ENCODE measurements at regions not wholly inside any gene's neighbourhood (a gene's known extent, or its start where the extent isn't known, plus 50 kb on each side); places are given as distances from the start of the nearest gene placed in this dataset.

- no peak for DNase-seq (ENCODE audit: low read depth in 2 of 2)
Measured at GRCh38 chr9:18390393-18390792, 83.6 kb upstream of the ADAMTSL1 start.

- DNase-seq (ENCODE audit: low read depth in 2 of 2) = no peak
Measured at GRCh38 chr9:18393340-18394130, 80.4 kb upstream of the ADAMTSL1 start.

- no peak for DNase-seq (ENCODE audit: low read depth in 2 of 2)
Measured at GRCh38 chr9:18394847-18395351, 79.1 kb upstream of the ADAMTSL1 start.

GRCh38 chr9:18396102-18396728, 77.7 kb upstream of the ADAMTSL1 start:
- no peak for DNase-seq (ENCODE audit: low read depth in 2 of 2)

- no peak for DNase-seq (ENCODE audit: low read depth in 2 of 2)
Measured at GRCh38 chr9:18397076-18397475, 76.9 kb upstream of the ADAMTSL1 start.

- DNase-seq (ENCODE audit: low read depth in 2 of 2) = no peak
Measured at GRCh38 chr9:18398038-18398437, 75.9 kb upstream of the ADAMTSL1 start.

GRCh38 chr9:18404434-18405029, 69.4 kb upstream of the ADAMTSL1 start:
- DNase-seq (ENCODE audit: low read depth in 2 of 2) = no peak

GRCh38 chr9:18405240-18405639, 68.7 kb upstream of the ADAMTSL1 start:
- no peak for DNase-seq (ENCODE audit: low read depth in 2 of 2)

GRCh38 chr9:18410983-18411382, 63.0 kb upstream of the ADAMTSL1 start:
- DNase-seq (ENCODE audit: low read depth in 2 of 2) = no peak

- DNase-seq (ENCODE audit: low read depth in 2 of 2) = no peak
Measured at GRCh38 chr9:18421391-18421790, 52.6 kb upstream of the ADAMTSL1 start.

- no peak for DNase-seq (ENCODE audit: low read depth in 2 of 2)
Measured at GRCh38 chr9:18422296-18423036, 51.5 kb upstream of the ADAMTSL1 start.

- DNase-seq (ENCODE audit: low read depth in 2 of 2) = no peak
Measured at GRCh38 chr9:18423791-18424531, 50.0 kb upstream of the ADAMTSL1 start.
